ENCODE measurements at regions not wholly inside any gene's neighbourhood (a gene's known extent, or its start where the extent isn't known, plus 50 kb on each side); places are given as distances from the start of the nearest gene placed in this dataset.

GRCh38 chr5:57853929-57854697 lies 371.5 kb upstream of the ACTBL2 start:
- DNase-seq (no peak), ATAC-seq (no peak)
- Mint-ChIP-seq H3K4me3 (no peak overlapping the region), H3K27me3 (no peaks in the 10 kb centered on the region), H3K36me3 (ENCODE audit: low read depth) (no peaks in the 10 kb centered on the region), H3K4me1 (ENCODE audit: low read depth) (no peaks in the 10 kb centered on the region), H3K27ac (no peak overlapping the region), H3K9me3 (no peaks in the 10 kb centered on the region)
- TF ChIP-seq CTCF (IDR thresholded peaks at IDR 0.05) = no peak
- intact Hi-C loops (cut with micrococcal nuclease) = no loop called here
- POLR2A ChIA-PET = no interaction called here
- CTCF ChIA-PET = no interaction called here

GRCh38 chr5:57850109-57850508 lies 367.5 kb upstream of the ACTBL2 start:
- Mint-ChIP-seq H3K4me3 (no peak overlapping the region), H3K27ac (no peak overlapping the region), H3K27me3 (no peaks in the 10 kb centered on the region), H3K36me3 (ENCODE audit: low read depth) (no peaks in the 10 kb centered on the region), H3K9me3 (no peaks in the 10 kb centered on the region), H3K4me1 (ENCODE audit: low read depth) (no peaks in the 10 kb centered on the region)
- TF ChIP-seq CTCF (IDR thresholded peaks at IDR 0.05) = no peak
- intact Hi-C loops (cut with micrococcal nuclease) = no loop called here
- ChIA-PET POLR2A (no interaction called here), CTCF (interaction anchor here (0.6 kb wide), 1 partner anchor 910 kb away, joined by 3 read pairs; no protein-coding TSS in a partner anchor)
- no peak for ATAC-seq
- no peak for DNase-seq

GRCh38 chr5:57845025-57845424 lies 362.4 kb upstream of the ACTBL2 start:
- DNase-seq (no peak), ATAC-seq (no peak)
- Mint-ChIP-seq H3K27me3 (peaks cover 1% of the 10 kb centered on the region), H3K27ac (no peak overlapping the region), H3K4me3 (no peak overlapping the region), H3K36me3 (ENCODE audit: low read depth) (no peaks in the 10 kb centered on the region), H3K4me1 (ENCODE audit: low read depth) (no peaks in the 10 kb centered on the region), H3K9me3 (no peaks in the 10 kb centered on the region)
- no peak for TF ChIP-seq CTCF (IDR thresholded peaks at IDR 0.05)
- ChIA-PET POLR2A (no interaction called here), CTCF (no interaction called here)
- intact Hi-C loops (cut with micrococcal nuclease) = no loop called here

GRCh38 chr5:57844410-57844809 lies 361.8 kb upstream of the ACTBL2 start:
- TF ChIP-seq CTCF (IDR thresholded peaks at IDR 0.05) = no peak
- POLR2A ChIA-PET = no interaction called here
- CTCF ChIA-PET = no interaction called here
- H3K27me3 Mint-ChIP-seq = peaks cover 1% of the 10 kb centered on the region
- H3K27ac Mint-ChIP-seq = no peak overlapping the region
- no peaks in the 10 kb centered on the region for H3K4me1 Mint-ChIP-seq (ENCODE audit: low read depth)
- DNase-seq (no peak), ATAC-seq (no peak)
- H3K36me3 Mint-ChIP-seq (ENCODE audit: low read depth) = no peaks in the 10 kb centered on the region
- no peaks in the 10 kb centered on the region for H3K9me3 Mint-ChIP-seq
- intact Hi-C loops (cut with micrococcal nuclease) = no loop called here
- H3K4me3 Mint-ChIP-seq = no peak overlapping the region

GRCh38 chr5:57843059-57843367 lies 360.4 kb upstream of the ACTBL2 start:
- DNase-seq (no peak), ATAC-seq (no peak)
- Mint-ChIP-seq H3K9me3 (no peaks in the 10 kb centered on the region), H3K27me3 (peaks cover 1% of the 10 kb centered on the region), H3K4me1 (ENCODE audit: low read depth) (no peaks in the 10 kb centered on the region), H3K36me3 (ENCODE audit: low read depth) (no peaks in the 10 kb centered on the region), H3K4me3 (no peak overlapping the region), H3K27ac (no peak overlapping the region)
- intact Hi-C loops (cut with micrococcal nuclease) = no loop called here
- TF ChIP-seq CTCF (IDR thresholded peaks at IDR 0.05) = no peak
- CTCF ChIA-PET = no interaction called here
- POLR2A ChIA-PET = no interaction called here
